SK-N-MC (cell line): ENCODE measurements at regions not wholly inside any gene's neighbourhood (a gene's known extent, or its start where the extent isn't known, plus 50 kb on each side); places are given as distances from the start of the nearest gene placed in this dataset.
"Not testable (repeated sequence)": the region's sequence is repeated elsewhere in the genome, so short reads cannot be mapped to it uniquely, and the experiment has no call there.

Source experiments
- DNase-seq: peaks from one replicate; pipeline ENCODE4 v3.0.0-alpha.2; 2011; ENCODE audit warnings: low read depth, low spot score
- H3K27ac ChIP-seq: fragments of 200-600 bp; sonication (generic); 2 replicates; pipeline ENCODE4 v1.5.1; 2016; ENCODE audit warnings: mixed run types
- H3K36me3 ChIP-seq: fragments of 200-600 bp; sonication (generic); 2 replicates; pipeline ENCODE4 v1.6.1; 2017; ENCODE audit warnings: antibody characterized with exemption, low read length, mixed read lengths; ENCODE audit not compliant: insufficient read depth
- H3K4me3 ChIP-seq: fragments of 200-600 bp; sonication (generic); 2 replicates; pipeline ENCODE4 v1.5.1; 2016
- H3K9ac ChIP-seq: fragments of 200-600 bp; sonication (generic); 2 replicates; pipeline ENCODE4 v1.8.0; 2017; ENCODE audit warnings: mixed run types, mixed read lengths; ENCODE audit not compliant: insufficient read length
- H3K9me3 ChIP-seq: fragments of 200-600 bp; sonication (generic); 2 replicates; pipeline ENCODE4 v1.6.1; 2017; ENCODE audit warnings: low read depth, mild to moderate bottlenecking, antibody characterized with exemption, low read length, moderate library complexity, mixed read lengths
- EZH2 ChIP-seq: fragments of 200-600 bp; sonication (generic); IDR thresholded peaks from one replicate; pipeline ENCODE4 v1.6.1; 2017; ENCODE audit warnings: antibody characterized with exemption
- FOXP2 ChIP-seq: optimal IDR thresholded peaks from 2 replicates; pipeline ENCODE3; 2011; ENCODE audit warnings: mild to moderate bottlenecking, moderate library complexity; ENCODE audit not compliant: insufficient read depth; ENCODE audit errors: extremely low read length, control extremely low read depth
- POLR2AphosphoS5 ChIP-seq: IDR thresholded peaks from 2 replicates; pipeline ENCODE4 v1.6.1; 2012; ENCODE audit warnings: mild to moderate bottlenecking, low read depth, low read length, borderline replicate concordance

- DNase-seq, result no peak
These were observed 600.4 kb downstream of the C12orf50 start for GRCh38 chr12:87428701-87429277.

DNA sequence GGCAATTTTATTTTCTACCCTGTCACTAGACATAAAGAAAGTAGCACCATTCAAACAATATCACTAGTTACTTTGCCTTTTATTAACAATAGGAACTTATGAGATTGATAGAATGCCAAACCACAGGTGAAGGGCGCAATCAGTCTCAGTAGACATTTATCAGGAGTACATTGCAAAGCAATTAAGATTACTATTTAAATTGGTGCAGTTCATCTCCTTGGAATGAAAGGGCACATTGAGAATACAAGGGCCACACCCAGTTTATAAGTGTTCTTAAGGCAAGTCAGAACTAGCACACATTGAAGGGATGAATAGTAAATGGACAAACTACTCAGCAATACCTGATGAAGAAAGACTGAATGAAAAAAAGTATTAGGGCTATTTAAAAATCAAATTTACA, 601.4 kb downstream of the C12orf50 start:
- Histone ChIP-seq H3K4me3 (no peak overlapping the region), H3K27ac (no peak overlapping the region), H3K9ac (no peak overlapping the region), H3K9me3 (no peaks in the 10 kb centered on the region; the same call in 1 of the 2 replicates), H3K36me3 (no peaks in the 10 kb centered on the region)
- DNase-seq, result no peak
- TF ChIP-seq POLR2AphosphoS5, result no peak
- no peak for TF ChIP-seq EZH2
- TF ChIP-seq FOXP2, result no peak

More at GRCh38 chr12:87428701-87429277, 600.4 kb downstream of the C12orf50 start:
- no peaks in the 10 kb centered on the region for H3K36me3 ChIP-seq
- no peak for TF ChIP-seq EZH2
- no peaks in the 10 kb centered on the region; the same call in 1 of the 2 replicates for H3K9me3 ChIP-seq
- H3K4me3 ChIP-seq, result no peak overlapping the region
- H3K27ac ChIP-seq, result no peak overlapping the region
- H3K9ac ChIP-seq, result no peak overlapping the region

DNA sequence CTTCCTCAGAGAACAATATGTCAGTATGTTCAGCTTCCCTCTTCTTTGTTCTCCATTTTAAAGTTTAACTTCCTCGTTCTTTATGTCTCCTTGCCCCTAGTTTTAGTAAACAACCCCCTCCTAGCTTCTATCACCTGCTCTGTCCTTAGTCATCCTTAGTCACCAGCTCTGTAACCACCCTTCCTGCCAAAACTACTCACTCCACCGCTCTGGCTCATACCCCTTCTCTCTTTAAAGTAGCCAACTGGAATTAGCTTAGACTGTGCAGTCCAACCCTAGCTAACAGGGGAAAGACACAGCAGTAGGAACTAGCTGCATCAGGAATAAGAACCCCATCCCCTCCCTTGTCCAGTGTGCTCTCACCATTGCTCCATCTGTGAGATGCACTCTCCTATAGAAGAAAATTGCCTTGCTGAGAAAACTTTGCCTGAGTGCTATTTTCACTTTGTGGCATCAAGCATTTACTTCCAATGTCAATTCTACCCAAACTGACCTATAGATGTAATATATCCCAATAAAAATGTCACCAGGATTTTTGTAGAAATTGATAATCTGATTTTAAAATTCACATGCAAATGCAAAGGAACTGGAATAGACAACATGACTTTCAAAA, 603.2 kb downstream of the C12orf50 start:
- Histone ChIP-seq H3K36me3 (no peaks in the 10 kb centered on the region), H3K27ac (no peak overlapping the region), H3K9me3 (no peaks in the 10 kb centered on the region; the same call in 1 of the 2 replicates), H3K9ac (no peak overlapping the region), H3K4me3 (no peak overlapping the region)
- TF ChIP-seq EZH2 (no peak), FOXP2 (no peak), POLR2AphosphoS5 (no peak)
- DNase-seq, result no peak

DNA sequence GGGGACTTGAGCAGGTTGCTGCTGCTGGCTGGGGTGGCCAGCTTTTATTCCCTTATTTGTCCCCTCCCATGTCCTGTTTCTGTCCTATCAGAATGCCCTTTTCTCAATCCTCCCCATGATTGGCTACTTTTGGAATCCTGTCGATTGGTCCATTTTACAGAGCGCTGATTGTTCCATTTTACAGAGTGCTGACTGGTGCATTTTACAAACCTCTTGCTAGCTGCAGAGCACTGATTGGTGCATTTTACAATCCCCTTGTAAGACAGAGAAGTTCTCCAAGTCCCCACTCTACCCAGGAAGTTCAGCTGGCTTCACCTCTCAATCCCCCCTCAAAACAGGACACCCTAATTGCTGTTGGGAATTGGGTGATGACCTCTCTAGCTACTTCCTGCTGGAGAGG, 608.0 kb downstream of the C12orf50 start:
- not testable (repeated sequence) for H3K9me3 ChIP-seq, H3K9ac ChIP-seq, DNase-seq

GRCh38 chr12:87413784-87414183, 615.4 kb downstream of the C12orf50 start:
- H3K4me3 ChIP-seq, result no peak overlapping the region
- TF ChIP-seq EZH2 (no peak), POLR2AphosphoS5 (no peak), FOXP2 (no peak)
- no peaks in the 10 kb centered on the region for H3K36me3 ChIP-seq
- no peak overlapping the region for H3K9ac ChIP-seq
- H3K9me3 ChIP-seq, result no peaks in the 10 kb centered on the region
- DNase-seq, result peak; percentile 57
- peak overlapping the region; percentile 72 for H3K27ac ChIP-seq

More for the DNA sequence above, 608.0 kb downstream of the C12orf50 start:
- not testable (repeated sequence) for H3K36me3 ChIP-seq, H3K4me3 ChIP-seq, H3K27ac ChIP-seq

DNA sequence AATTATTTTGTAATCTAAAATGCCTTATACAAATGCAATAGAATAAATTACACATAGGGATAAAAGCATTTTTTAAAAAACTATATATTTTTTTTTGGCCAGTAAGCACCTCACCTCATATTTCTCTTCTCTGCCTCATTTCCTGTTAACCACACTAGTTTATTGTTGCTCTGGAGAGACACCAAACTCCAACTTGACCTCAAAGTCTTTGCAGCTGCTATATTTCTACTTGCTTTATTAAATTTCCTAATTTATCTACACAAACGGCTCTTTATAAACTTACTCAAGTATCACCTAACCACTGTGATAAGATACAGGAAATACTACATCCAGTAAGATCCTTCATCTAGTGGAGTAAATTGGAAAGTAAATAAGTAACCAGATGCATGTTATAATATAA, 622.3 kb downstream of the C12orf50 start:
- TF ChIP-seq POLR2AphosphoS5 (no peak), FOXP2 (no peak), EZH2 (no peak)
- DNase-seq, result no peak
- Histone ChIP-seq H3K4me3 (no peak overlapping the region), H3K9me3 (no peaks in the 10 kb centered on the region), H3K9ac (no peak overlapping the region), H3K36me3 (no peaks in the 10 kb centered on the region), H3K27ac (no peak overlapping the region)

DNA sequence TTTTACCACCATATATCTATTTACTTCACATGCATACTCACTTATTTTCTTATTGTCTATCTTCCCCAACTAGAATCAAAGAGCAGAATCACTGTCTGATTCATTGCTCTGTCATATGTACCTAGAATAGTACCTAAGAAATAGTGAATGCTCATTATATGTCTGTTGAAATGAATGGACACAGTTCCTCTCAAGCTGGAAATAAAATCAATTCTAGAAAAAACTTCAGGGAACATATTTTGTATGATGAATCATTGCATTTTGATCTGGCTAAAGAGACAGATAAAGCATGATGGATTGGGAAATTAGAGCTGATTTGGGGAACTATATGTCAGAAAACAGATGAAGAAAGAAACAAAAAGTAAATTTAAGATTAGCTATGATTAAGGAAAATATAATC, 623.3 kb downstream of the C12orf50 start:
- no peak overlapping the region for H3K4me3 ChIP-seq
- no peak for DNase-seq
- H3K36me3 ChIP-seq, result no peaks in the 10 kb centered on the region
- H3K9me3 ChIP-seq, result no peaks in the 10 kb centered on the region
- no peak overlapping the region for H3K9ac ChIP-seq
- TF ChIP-seq POLR2AphosphoS5, result no peak
- no peak for TF ChIP-seq FOXP2
- no peak for TF ChIP-seq EZH2
- no peak overlapping the region for H3K27ac ChIP-seq

DNA sequence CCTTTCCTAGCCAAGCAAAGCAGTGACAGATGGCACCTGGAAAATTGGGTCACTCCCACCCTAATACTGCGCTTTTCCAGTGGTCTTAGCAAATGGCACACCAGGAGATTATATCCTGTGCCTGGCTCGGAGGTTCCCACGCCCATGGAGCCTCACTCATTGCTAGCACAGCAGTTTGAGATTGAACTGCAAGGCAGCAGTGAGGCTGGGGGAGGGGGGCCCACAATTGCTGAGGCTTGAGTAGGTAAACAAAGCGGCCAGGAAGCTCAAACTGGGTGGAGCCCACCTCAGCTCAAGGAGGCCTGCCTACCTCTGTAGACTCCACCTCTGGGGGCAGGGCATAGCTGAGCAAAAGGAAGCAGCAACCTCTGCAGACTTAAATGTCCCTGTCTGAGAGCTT, 635.0 kb downstream of the C12orf50 start:
- not testable (repeated sequence) for H3K9ac ChIP-seq, DNase-seq, H3K9me3 ChIP-seq, H3K36me3 ChIP-seq, H3K4me3 ChIP-seq, H3K27ac ChIP-seq

DNA sequence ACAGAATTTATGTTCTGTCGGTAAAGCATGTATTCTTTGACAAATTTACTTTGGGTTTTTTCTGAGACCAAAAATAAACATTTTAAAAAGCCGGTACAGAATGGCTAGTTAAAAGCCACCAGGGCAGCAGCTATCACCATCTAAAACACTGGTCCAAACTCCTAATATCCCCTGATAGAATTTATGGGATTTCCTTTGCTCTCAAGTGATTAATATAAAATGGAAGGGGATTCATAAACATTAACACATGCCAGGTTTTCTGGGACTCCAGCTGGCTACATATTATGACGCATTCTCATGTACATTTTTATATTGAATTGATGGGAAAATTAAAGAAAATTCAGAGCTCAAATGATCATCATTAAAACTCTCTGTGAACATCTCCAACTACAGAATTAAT, 640.8 kb downstream of the C12orf50 start:
- DNase-seq, result no peak
- no peak for TF ChIP-seq FOXP2
- TF ChIP-seq EZH2, result no peak
- TF ChIP-seq POLR2AphosphoS5, result no peak
- Histone ChIP-seq H3K27ac (no peak overlapping the region), H3K4me3 (no peak overlapping the region), H3K9ac (no peak overlapping the region), H3K36me3 (no peaks in the 10 kb centered on the region), H3K9me3 (no peaks in the 10 kb centered on the region)
